Right renal cortex interstitium (tissue), 3 donors: ENCODE measurements at regions not wholly inside any gene's neighbourhood (a gene's known extent, or its start where the extent isn't known, plus 50 kb on each side); places are given as distances from the start of the nearest gene placed in this dataset.

ENCODE experiments used
- DNase-seq, 3 donors: peaks; one replicate each; pipeline ENCODE4 v3.0.0-alpha.2; 2013; ENCODE audit warnings: low read depth in 3 of 3, low spot score in 2 of 3

GRCh38 chr10:117699436-117700075 is 157.0 kb downstream of the EMX2 start:
- DNase-seq = no peak

- no peak for DNase-seq
Observed at GRCh38 chr10:117710181-117710798, 167.7 kb downstream of the EMX2 start.

GRCh38 chr10:117716889-117717288 is 174.3 kb downstream of the EMX2 start:
- no peak for DNase-seq

- DNase-seq = no peak
Observed at GRCh38 chr10:117718986-117719920, 176.7 kb downstream of the EMX2 start.

GRCh38 chr10:117720931-117721835 is 178.6 kb downstream of the EMX2 start:
- DNase-seq = peak in 1 of 3 donors; percentile 81

- no peak for DNase-seq
Observed at GRCh38 chr10:117721873-117722272, 179.3 kb downstream of the EMX2 start.

GRCh38 chr10:117723343-117723742 is 180.8 kb downstream of the EMX2 start:
- no peak for DNase-seq

GRCh38 chr10:117725993-117726392 is 183.4 kb downstream of the EMX2 start:
- no peak for DNase-seq

GRCh38 chr10:117726596-117727295 is 184.2 kb downstream of the EMX2 start:
- DNase-seq = no peak

- no peak for DNase-seq
Observed at GRCh38 chr10:117727421-117727820, 184.9 kb downstream of the EMX2 start.

- DNase-seq = no peak
Observed at GRCh38 chr10:117728087-117728486, 185.5 kb downstream of the EMX2 start.

- no peak for DNase-seq
Observed at GRCh38 chr10:117729156-117729555, 186.6 kb downstream of the EMX2 start.

- DNase-seq = no peak
Observed at GRCh38 chr10:117731121-117731791, 188.7 kb downstream of the EMX2 start.

GRCh38 chr10:117734731-117735405 is 192.3 kb downstream of the EMX2 start:
- no peak for DNase-seq

GRCh38 chr10:117736655-117737054 is 194.1 kb downstream of the EMX2 start:
- no peak for DNase-seq

GRCh38 chr10:117740088-117740487 is 197.5 kb downstream of the EMX2 start:
- no peak for DNase-seq

GRCh38 chr10:117740691-117741222 is 198.2 kb downstream of the EMX2 start:
- no peak for DNase-seq

GRCh38 chr10:117741524-117741923 is 199.0 kb downstream of the EMX2 start:
- DNase-seq = no peak

GRCh38 chr10:117743509-117743908 is 201.0 kb downstream of the EMX2 start:
- DNase-seq = no peak
